GM23338 (cell line): ENCODE measurements at regions not wholly inside any gene's neighbourhood (a gene's known extent, or its start where the extent isn't known, plus 50 kb on each side); places are given as distances from the start of the nearest gene placed in this dataset.

Experiments
- CTCF ChIP-seq, 2 experiments: fragments of 200-600 bp in 1 of 2; sonication (generic) in 1 of 2; conservative IDR thresholded peaks; 2 replicates each; pipeline versions ENCODE4 v1.5.1 to v1.6.1; 2016 to 2017; ENCODE audit warnings: antibody characterized with exemption in 2 of 2, low read depth in 2 of 2, mild to moderate bottlenecking in 2 of 2, moderate library complexity in 1 of 2
- ETS1 ChIP-seq: IDR thresholded peaks from 2 replicates; pipeline ENCODE4 v1.6.1; 2016; ENCODE audit warnings: antibody characterized with exemption
- EZH2 ChIP-seq: fragments of 200-600 bp; sonication (generic); IDR thresholded peaks from one replicate; pipeline ENCODE4 v1.8.0; 2017; ENCODE audit warnings: antibody characterized with exemption, mild to moderate bottlenecking, low read depth; ENCODE audit not compliant: unreplicated experiment
- REST ChIP-seq: IDR thresholded peaks from one replicate; pipeline ENCODE4 v1.6.1; 2018; ENCODE audit warnings: antibody characterized with exemption; ENCODE audit not compliant: unreplicated experiment
- ZNF331 ChIP-seq: fragments of 250-450 bp; sonication (Bioruptor Pico); IDR thresholded peaks from 2 replicates; pipeline ENCODE4 v1.5.0; 2020; ENCODE audit warnings: low read depth, mild to moderate bottlenecking, moderate library complexity

- TF ChIP-seq CTCF (conservative IDR thresholded peaks at IDR 0.05; ENCODE audit: low read depth in 2 of 2) = no peak
- TF ChIP-seq REST = no peak
- TF ChIP-seq EZH2 = no peak
- no peak for TF ChIP-seq ZNF331 (CRISPR knock-in tag)
- TF ChIP-seq ETS1 = no peak
These were observed 2585.3 kb downstream of the ARAP2 start for GRCh38 chr4:33658971-33659370.
